ENCODE measurements at regions not wholly inside any gene's neighbourhood (a gene's known extent, or its start where the extent isn't known, plus 50 kb on each side); places are given as distances from the start of the nearest gene placed in this dataset.

DNA sequence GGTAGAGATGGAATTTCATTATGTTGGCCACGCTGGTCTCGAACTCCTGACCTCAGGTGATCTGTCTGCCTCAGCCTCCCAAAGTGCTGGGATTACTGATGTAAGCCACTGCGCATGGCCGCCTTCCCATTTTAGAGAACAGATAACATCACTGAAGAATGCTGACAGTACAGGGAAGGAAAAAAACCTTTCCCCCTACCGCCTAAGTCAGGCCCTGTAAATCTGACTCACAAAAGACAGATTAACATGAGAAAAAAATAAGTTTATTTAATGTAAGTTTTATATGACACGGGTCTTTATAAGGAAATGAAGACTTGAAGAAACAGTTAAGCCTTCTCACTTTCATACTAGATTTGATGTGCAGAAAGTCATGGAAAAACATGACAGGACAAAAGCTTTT lies 227.2 kb upstream of the ZNF608 start:
- no peaks in the 10 kb centered on the region for H3K27me3 ChIP-seq (ENCODE audit: control insufficient read depth in 2 of 2, insufficient read depth in 2 of 2, low read length in 2 of 2)
- H2AFZ ChIP-seq (ENCODE audit: low read depth, low read length): no peak overlapping the region
- FAIRE-seq (no peak), DNase-seq (ENCODE audit: low read depth, low spot score) (no peak)
- H3K9me3 ChIP-seq (replicated peaks; ENCODE audit: control insufficient read depth, insufficient read depth, low read length): no peaks in the 10 kb centered on the region
- TF ChIP-seq JUN (IDR thresholded peaks at IDR 0.05; ENCODE audit: borderline replicate concordance, insufficient read depth, insufficient read length, low read depth) (no peak), MYC (IDR thresholded peaks at IDR 0.05; ENCODE audit: low read depth, low read length) (no peak), EZH2 (IDR thresholded peaks at IDR 0.05; ENCODE audit: borderline replicate concordance, low read depth, low read length, severe bottlenecking) (no peak), POLR2AphosphoS5 (IDR thresholded peaks at IDR 0.05; ENCODE audit: insufficient read depth, low read depth, low read length) (no peak), POLR2A (IDR thresholded peaks at IDR 0.05; ENCODE audit: low read depth, low read length) (no peak)
- TF ChIP-seq, protein P1, sequence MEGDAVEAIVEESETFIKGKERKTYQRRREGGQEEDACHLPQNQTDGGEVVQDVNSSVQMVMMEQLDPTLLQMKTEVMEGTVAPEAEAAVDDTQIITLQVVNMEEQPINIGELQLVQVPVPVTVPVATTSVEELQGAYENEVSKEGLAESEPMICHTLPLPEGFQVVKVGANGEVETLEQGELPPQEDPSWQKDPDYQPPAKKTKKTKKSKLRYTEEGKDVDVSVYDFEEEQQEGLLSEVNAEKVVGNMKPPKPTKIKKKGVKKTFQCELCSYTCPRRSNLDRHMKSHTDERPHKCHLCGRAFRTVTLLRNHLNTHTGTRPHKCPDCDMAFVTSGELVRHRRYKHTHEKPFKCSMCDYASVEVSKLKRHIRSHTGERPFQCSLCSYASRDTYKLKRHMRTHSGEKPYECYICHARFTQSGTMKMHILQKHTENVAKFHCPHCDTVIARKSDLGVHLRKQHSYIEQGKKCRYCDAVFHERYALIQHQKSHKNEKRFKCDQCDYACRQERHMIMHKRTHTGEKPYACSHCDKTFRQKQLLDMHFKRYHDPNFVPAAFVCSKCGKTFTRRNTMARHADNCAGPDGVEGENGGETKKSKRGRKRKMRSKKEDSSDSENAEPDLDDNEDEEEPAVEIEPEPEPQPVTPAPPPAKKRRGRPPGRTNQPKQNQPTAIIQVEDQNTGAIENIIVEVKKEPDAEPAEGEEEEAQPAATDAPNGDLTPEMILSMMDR (IDR thresholded peaks at IDR 0.05; ENCODE audit: extremely low read depth in 1 of 2, insufficient read depth in 1 of 2, low read depth in 1 of 2, low read length in 2 of 2): no peak
- TF ChIP-seq, protein P2, sequence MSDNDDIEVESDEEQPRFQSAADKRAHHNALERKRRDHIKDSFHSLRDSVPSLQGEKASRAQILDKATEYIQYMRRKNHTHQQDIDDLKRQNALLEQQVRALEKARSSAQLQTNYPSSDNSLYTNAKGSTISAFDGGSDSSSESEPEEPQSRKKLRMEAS (IDR thresholded peaks at IDR 0.05; ENCODE audit: insufficient read depth, insufficient read length): no peak
- no peak overlapping the region for H3K4me2 ChIP-seq (ENCODE audit: insufficient read depth, low read length)
- no peak overlapping the region for H3K9ac ChIP-seq (replicated peaks; ENCODE audit: extremely low read depth, insufficient read depth, low read length)
- no peaks in the 10 kb centered on the region for H3K79me2 ChIP-seq (ENCODE audit: control insufficient read depth, insufficient read depth, low read length)
- no TSS peak for BruUV-seq (replicated peaks)
- ChIA-PET CTCF (no interaction called here), POLR2A (no interaction called here)
- intact Hi-C loops (cut with micrococcal nuclease): no loop called here
- no peaks in the 10 kb centered on the region for H4K20me1 ChIP-seq (replicated peaks; ENCODE audit: control insufficient read depth, extremely low read depth, insufficient read depth, low read length)
- H3K4me3 ChIP-seq (replicated peaks in 1 of 3; ENCODE audit: insufficient read depth in 1 of 3, low read depth in 1 of 3, low read length in 3 of 3): no peak overlapping the region
- dilution Hi-C loops (cut with MboI; ENCODE audit: extremely low pct_ligation_motif_present, low sequenced_read_pairs): no loop called here
- H3K27ac ChIP-seq (ENCODE audit: insufficient read depth, low read depth, low read length): no peak overlapping the region
- H3K9me1 ChIP-seq (replicated peaks; ENCODE audit: control insufficient read depth, extremely low read depth, insufficient read depth, low read length): no peaks in the 10 kb centered on the region
- H3K4me1 ChIP-seq (ENCODE audit: control insufficient read depth, extremely low read depth, insufficient read depth, low read length): no peaks in the 10 kb centered on the region
- no peaks in the 10 kb centered on the region for H3K36me3 ChIP-seq (ENCODE audit: control insufficient read depth in 2 of 2, extremely low read depth in 1 of 2, insufficient read depth in 2 of 2, low read length in 2 of 2)

DNA sequence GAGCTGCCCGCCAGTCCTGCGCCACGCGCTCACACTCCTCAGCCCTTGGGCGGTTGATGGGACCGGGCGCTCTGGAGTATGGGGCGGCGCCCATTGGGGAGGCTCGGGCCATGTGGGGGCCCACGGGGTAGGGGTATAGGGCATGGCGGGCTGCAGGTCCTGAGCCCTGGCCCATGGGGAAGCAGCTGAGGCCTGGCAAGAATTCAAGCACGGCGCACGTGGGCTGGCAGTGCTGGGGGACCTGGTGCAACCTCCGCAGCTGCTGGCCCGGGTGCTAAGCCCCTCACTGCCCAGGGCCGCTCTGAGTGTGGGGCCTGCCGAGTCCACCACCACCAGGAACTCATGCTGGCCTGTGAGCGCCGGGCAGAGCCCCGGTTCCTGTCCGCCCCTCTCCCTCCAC lies 229.6 kb upstream of the ZNF608 start:
- FAIRE-seq: no peak

More for the DNA sequence above, 229.6 kb upstream of the ZNF608 start:
- intact Hi-C loops (cut with micrococcal nuclease) (no loop called here), dilution Hi-C loops (cut with MboI; ENCODE audit: extremely low pct_ligation_motif_present, low sequenced_read_pairs) (no loop called here)
- H3K4me3 ChIP-seq (replicated peaks in 1 of 3; ENCODE audit: insufficient read depth in 1 of 3, low read depth in 1 of 3, low read length in 3 of 3): no peak overlapping the region
- TF ChIP-seq EZH2 (IDR thresholded peaks at IDR 0.05; ENCODE audit: borderline replicate concordance, low read depth, low read length, severe bottlenecking) (no peak), POLR2A (IDR thresholded peaks at IDR 0.05; ENCODE audit: low read depth, low read length) (no peak), JUN (IDR thresholded peaks at IDR 0.05; ENCODE audit: borderline replicate concordance, insufficient read depth, insufficient read length, low read depth) (no peak), FOS (IDR thresholded peaks at IDR 0.05; ENCODE audit: borderline replicate concordance, insufficient read depth, low read length) (no peak), GATA2 (IDR thresholded peaks at IDR 0.05; ENCODE audit: insufficient read depth, insufficient read length, low read depth, low read length) (no peak), POLR2AphosphoS5 (IDR thresholded peaks at IDR 0.05; ENCODE audit: insufficient read depth, low read depth, low read length) (no peak), MYC (IDR thresholded peaks at IDR 0.05; ENCODE audit: low read depth, low read length) (no peak)
- TF ChIP-seq, protein P2 (IDR thresholded peaks at IDR 0.05; ENCODE audit: insufficient read depth, insufficient read length): no peak
- TF ChIP-seq, protein P1 (IDR thresholded peaks at IDR 0.05; ENCODE audit: extremely low read depth in 1 of 2, insufficient read depth in 1 of 2, low read depth in 1 of 2, low read length in 2 of 2): no peak
- H3K9me1 ChIP-seq (replicated peaks; ENCODE audit: control insufficient read depth, extremely low read depth, insufficient read depth, low read length): no peaks in the 10 kb centered on the region
- no peaks in the 10 kb centered on the region for H3K27me3 ChIP-seq (ENCODE audit: control insufficient read depth in 2 of 2, insufficient read depth in 2 of 2, low read length in 2 of 2)
- no peak overlapping the region for H3K4me2 ChIP-seq (ENCODE audit: insufficient read depth, low read length)
- H3K36me3 ChIP-seq (ENCODE audit: control insufficient read depth in 2 of 2, extremely low read depth in 1 of 2, insufficient read depth in 2 of 2, low read length in 2 of 2): no peaks in the 10 kb centered on the region
- BruUV-seq (replicated peaks): no TSS peak
- no peaks in the 10 kb centered on the region for H3K4me1 ChIP-seq (ENCODE audit: control insufficient read depth, extremely low read depth, insufficient read depth, low read length)
- H4K20me1 ChIP-seq (replicated peaks; ENCODE audit: control insufficient read depth, extremely low read depth, insufficient read depth, low read length): no peaks in the 10 kb centered on the region
- ChIA-PET CTCF (no interaction called here), POLR2A (no interaction called here)
- H2AFZ ChIP-seq (ENCODE audit: low read depth, low read length): no peak overlapping the region
- no peak overlapping the region for H3K27ac ChIP-seq (ENCODE audit: insufficient read depth, low read depth, low read length)
- no peaks in the 10 kb centered on the region for H3K9me3 ChIP-seq (replicated peaks; ENCODE audit: control insufficient read depth, insufficient read depth, low read length)
- DNase-seq (ENCODE audit: low read depth, low spot score): no peak
- H3K79me2 ChIP-seq (ENCODE audit: control insufficient read depth, insufficient read depth, low read length): no peaks in the 10 kb centered on the region
- H3K9ac ChIP-seq (replicated peaks; ENCODE audit: extremely low read depth, insufficient read depth, low read length): no peak overlapping the region

Data from endothelial cell of umbilical vein (primary cell).